ENCODE measurements at regions not wholly inside any gene's neighbourhood (a gene's known extent, or its start where the extent isn't known, plus 50 kb on each side); places are given as distances from the start of the nearest gene placed in this dataset.

DNA sequence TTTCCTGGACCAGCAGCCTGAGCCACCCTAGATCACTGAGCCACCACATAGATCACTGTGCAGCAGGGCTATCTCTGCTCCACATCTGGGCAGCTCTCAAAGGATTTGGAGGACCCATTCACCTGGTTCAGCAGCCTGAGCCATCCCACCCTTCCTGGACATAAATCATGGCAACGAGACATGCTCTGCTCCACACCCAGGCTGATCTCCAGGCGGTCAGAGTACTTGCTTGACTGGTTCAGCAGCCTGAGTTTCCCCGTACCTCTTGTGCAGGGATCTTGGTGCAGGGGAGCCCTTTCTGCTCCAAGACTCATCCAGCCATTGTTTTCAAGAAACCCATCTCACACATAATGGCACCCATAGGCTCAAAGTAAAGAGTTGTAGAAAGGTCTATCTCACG lies 195.3 kb downstream of the LIG4 start:
- DNase-seq = no peak
- 47 to 63% methylated on average over 4 of the region's 4 CpGs for WGBS, 2 donors

DNA sequence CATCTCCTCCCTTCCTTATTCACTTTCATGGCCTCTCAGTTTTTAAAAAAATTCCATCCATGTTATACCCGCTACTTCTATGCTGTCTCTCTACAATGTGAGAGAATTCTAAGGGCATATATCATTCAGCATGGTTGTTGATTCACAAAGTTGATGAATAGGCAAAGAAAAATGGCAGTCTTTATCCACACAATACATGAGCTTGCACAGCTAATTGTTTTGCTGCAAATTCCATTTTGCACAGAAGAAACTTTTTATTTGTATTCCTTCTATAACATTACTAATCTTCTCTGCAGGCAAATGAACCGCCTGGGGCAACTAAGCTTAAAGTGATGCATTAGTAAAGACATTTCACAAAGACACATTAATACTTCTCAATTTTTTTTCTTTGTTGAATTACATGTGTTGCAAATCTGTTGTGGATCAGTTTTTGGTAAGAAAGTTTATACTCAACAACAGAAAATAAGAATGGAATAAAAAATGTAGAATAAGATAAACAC lies 196.9 kb downstream of the LIG4 start:
- WGBS, 2 donors = 91 to 92% methylated on average over 2 of the region's 2 CpGs
- Histone ChIP-seq H3K9me3 (no peaks in the 10 kb centered on the region), H3K27me3 (no peaks in the 10 kb centered on the region), H3K4me1 (no peaks in the 10 kb centered on the region), H3K27ac (no peak overlapping the region), H3K4me3 (replicated peaks in 1 of 3) (no peak overlapping the region), H3K36me3 (no peaks in the 10 kb centered on the region)
- DNase-seq = no peak
- intact Hi-C loops (cut with DNase I) = no loop called here
- TF ChIP-seq, protein P1, sequence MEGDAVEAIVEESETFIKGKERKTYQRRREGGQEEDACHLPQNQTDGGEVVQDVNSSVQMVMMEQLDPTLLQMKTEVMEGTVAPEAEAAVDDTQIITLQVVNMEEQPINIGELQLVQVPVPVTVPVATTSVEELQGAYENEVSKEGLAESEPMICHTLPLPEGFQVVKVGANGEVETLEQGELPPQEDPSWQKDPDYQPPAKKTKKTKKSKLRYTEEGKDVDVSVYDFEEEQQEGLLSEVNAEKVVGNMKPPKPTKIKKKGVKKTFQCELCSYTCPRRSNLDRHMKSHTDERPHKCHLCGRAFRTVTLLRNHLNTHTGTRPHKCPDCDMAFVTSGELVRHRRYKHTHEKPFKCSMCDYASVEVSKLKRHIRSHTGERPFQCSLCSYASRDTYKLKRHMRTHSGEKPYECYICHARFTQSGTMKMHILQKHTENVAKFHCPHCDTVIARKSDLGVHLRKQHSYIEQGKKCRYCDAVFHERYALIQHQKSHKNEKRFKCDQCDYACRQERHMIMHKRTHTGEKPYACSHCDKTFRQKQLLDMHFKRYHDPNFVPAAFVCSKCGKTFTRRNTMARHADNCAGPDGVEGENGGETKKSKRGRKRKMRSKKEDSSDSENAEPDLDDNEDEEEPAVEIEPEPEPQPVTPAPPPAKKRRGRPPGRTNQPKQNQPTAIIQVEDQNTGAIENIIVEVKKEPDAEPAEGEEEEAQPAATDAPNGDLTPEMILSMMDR (IDR thresholded peaks at IDR 0.05) = no peak
- no peak for TF ChIP-seq POLR2A (IDR thresholded peaks at IDR 0.05)

More for the DNA sequence above, 195.3 kb downstream of the LIG4 start:
- Histone ChIP-seq H3K4me1 (no peaks in the 10 kb centered on the region), H3K36me3 (no peaks in the 10 kb centered on the region), H3K9me3 (no peaks in the 10 kb centered on the region), H3K27me3 (no peaks in the 10 kb centered on the region), H3K27ac (no peak overlapping the region), H3K4me3 (replicated peaks in 1 of 3) (no peak overlapping the region)
- TF ChIP-seq, protein P1 (IDR thresholded peaks at IDR 0.05) = no peak
- TF ChIP-seq POLR2A (IDR thresholded peaks at IDR 0.05) = no peak
- intact Hi-C loops (cut with DNase I) = no loop called here

DNA sequence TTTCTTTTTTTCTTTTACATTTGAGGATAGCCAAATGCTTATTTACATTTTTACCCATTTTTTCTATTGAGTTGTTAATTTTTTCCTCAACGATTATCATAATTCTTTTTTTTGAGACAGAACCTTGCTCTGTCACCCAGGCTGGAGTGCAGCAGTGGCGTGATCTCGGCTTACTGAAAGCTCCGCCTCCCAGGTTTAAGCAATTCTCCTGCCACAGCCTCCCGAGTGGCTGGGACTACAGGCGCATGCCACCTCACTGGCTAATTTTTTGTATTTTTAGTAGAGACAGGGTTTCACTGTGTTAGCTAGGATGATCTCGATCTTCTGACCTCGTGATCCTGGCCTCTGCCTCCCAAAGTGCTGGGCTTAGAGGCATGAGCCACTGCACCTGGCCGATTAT lies 208.7 kb downstream of the LIG4 start:
- TF ChIP-seq, protein P1 (IDR thresholded peaks at IDR 0.05) = no peak
- no peak for TF ChIP-seq POLR2A (IDR thresholded peaks at IDR 0.05)
- Histone ChIP-seq H3K36me3 (no peaks in the 10 kb centered on the region), H3K4me1 (no peaks in the 10 kb centered on the region), H3K27ac (no peak overlapping the region), H3K9me3 (no peaks in the 10 kb centered on the region), H3K4me3 (replicated peaks in 1 of 3) (no peak overlapping the region), H3K27me3 (no peaks in the 10 kb centered on the region)
- 89 to 94% methylated on average over 9 of the region's 9 CpGs for WGBS, 2 donors
- intact Hi-C loops (cut with DNase I) = no loop called here
- DNase-seq = no peak

DNA sequence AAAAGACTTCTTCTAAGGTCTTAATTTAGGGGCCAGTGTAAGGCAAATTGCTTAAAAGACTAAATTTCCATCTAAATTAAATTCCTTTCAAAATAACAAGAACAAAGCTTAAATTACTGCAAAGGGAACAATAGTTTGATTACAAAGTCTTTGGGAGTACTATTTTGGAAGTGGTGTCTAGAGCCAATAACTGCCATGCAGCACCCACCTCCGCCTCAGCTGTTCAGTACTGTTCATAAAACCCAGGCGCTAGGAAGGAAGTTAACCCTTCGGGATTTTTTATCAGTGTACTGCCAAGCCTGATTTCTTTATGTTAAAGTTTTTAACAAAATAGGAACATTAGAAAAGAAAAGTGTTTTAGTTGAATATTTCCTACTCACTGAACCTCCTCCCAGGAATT lies 210.1 kb downstream of the LIG4 start:
- DNase-seq = no peak
- H3K9me3 ChIP-seq = no peaks in the 10 kb centered on the region
- no peaks in the 10 kb centered on the region for H3K4me1 ChIP-seq
- H3K4me3 ChIP-seq (replicated peaks in 1 of 3) = no peak overlapping the region
- intact Hi-C loops (cut with DNase I) = no loop called here
- no peak overlapping the region for H3K27ac ChIP-seq
- TF ChIP-seq POLR2A (IDR thresholded peaks at IDR 0.05) = no peak
- TF ChIP-seq, protein P1 (IDR thresholded peaks at IDR 0.05) = no peak
- H3K27me3 ChIP-seq = no peaks in the 10 kb centered on the region
- 71 to 79% methylated on average over 3 of the region's 3 CpGs for WGBS, 2 donors
- no peaks in the 10 kb centered on the region for H3K36me3 ChIP-seq

DNA sequence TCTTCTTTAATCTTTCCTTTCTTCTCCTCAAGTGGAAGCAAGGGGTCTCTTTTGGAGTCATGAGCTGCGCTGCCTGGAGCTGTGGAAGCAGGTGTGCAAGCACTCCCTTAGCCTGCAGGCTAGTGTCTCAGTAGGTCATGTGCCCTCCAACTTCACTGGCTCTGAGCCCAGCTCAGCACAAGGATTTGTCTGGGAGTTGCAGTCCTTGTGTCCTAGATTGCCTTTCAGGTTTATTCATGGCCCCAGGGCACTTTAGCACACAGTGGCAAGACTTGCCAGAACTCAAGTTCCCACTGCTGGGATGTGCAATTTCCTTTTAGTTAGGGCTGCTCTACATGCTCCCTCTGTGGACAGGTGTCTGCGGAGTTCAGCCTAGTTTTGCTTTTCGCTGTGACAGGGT lies 211.7 kb downstream of the LIG4 start:
- no peak for DNase-seq
- no peak for TF ChIP-seq POLR2A (IDR thresholded peaks at IDR 0.05)
- TF ChIP-seq, protein P1 (IDR thresholded peaks at IDR 0.05) = no peak
- Histone ChIP-seq H3K36me3 (no peaks in the 10 kb centered on the region), H3K27me3 (no peaks in the 10 kb centered on the region), H3K4me1 (no peaks in the 10 kb centered on the region), H3K4me3 (replicated peaks in 1 of 3) (no peak overlapping the region), H3K9me3 (no peaks in the 10 kb centered on the region), H3K27ac (no peak overlapping the region)
- WGBS, 2 donors = 58 to 80% methylated on average over 3 of the region's 3 CpGs
- intact Hi-C loops (cut with DNase I) = no loop called here

Measured in thyroid gland (tissue), 4 donors.